ENCODE measurements at regions not wholly inside any gene's neighbourhood (a gene's known extent, or its start where the extent isn't known, plus 50 kb on each side); places are given as distances from the start of the nearest gene placed in this dataset.
"Not testable (repeated sequence)": the region's sequence is repeated elsewhere in the genome, so short reads cannot be mapped to it uniquely, and the experiment has no call there.

GRCh38 chr9:28524309-28524708 lies 951.0 kb upstream of the C9orf72 start:
- DNase-seq: not testable (repeated sequence)

DNA sequence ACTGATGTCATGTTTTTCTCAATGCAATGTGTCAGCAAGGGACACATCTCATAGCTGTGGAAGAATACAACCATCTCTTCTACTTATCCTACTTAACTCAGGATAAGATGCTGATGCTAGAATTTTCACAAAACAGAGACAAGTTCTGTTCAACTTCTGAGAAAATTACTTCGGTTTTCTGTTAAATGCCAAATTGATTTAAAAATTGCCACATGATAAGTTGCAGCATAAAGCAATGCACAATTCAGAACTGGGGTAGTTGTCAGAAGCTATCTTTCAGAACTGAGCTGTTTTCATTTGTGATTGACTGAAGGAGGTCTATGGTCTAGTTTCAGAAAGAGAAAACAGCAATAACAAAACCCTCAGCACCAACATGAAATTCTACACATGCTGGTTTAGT lies 954.8 kb upstream of the C9orf72 start:
- DNase-seq: peak; percentile 47

GRCh38 chr9:28538132-28538531 lies 964.9 kb upstream of the C9orf72 start:
- no peak for DNase-seq

GRCh38 chr9:28539434-28540070 lies 966.3 kb upstream of the C9orf72 start:
- DNase-seq: no peak

DNA sequence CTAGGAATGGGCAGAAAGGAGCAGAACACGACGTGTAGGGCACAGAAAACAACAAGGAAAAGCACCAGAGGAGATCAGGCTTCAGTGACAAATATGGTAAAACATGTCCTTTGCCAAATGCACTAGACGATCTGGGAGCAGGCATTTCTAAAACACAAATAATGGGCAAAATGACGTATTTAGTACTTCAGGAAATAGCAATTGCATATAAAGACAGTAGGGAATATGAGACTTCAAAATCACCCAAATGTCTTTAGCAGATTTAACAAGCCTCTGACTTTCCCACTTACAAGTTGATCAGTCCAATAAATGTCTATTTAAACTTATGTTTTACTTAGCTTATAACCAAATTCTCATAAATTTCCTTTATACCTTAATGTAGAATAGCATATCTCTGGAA lies 969.6 kb upstream of the C9orf72 start:
- DNase-seq: peak; percentile 24

GRCh38 chr9:28547527-28547926 lies 974.2 kb upstream of the C9orf72 start:
- no peak for DNase-seq

DNA sequence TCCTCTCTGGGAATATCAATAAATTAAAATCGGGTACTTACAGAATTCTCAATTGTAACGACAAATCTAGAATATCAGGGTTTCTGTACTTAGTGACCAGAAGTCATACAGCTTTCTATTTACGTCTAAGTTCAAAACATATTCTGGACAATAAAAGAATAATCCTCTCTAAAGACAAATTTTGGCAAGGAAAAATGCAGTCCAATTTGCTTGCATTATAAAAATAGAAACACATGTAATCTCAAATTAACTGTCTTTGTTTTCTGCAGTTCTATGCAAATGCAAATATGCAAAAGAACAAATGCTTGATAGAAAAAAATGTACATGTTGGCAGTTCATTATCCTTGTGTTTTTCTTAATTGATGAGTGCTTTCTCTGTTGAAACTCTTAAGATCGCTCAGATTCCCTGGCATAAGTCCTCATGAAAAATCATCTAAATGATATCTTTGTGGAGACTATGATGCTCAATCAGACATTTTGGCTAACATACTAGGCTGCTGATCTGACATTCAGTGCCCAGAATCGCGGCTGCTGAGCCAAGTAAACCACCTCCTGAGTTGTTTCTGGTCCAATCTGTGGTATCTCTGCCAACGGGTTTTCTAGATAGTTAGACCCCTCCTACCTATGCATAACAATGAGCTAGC lies 990.1 kb upstream of the C9orf72 start:
- DNase-seq: no peak

- DNase-seq: no peak
Measured at GRCh38 chr9:28583832-28584231, 1010.6 kb upstream of the C9orf72 start.

DNA sequence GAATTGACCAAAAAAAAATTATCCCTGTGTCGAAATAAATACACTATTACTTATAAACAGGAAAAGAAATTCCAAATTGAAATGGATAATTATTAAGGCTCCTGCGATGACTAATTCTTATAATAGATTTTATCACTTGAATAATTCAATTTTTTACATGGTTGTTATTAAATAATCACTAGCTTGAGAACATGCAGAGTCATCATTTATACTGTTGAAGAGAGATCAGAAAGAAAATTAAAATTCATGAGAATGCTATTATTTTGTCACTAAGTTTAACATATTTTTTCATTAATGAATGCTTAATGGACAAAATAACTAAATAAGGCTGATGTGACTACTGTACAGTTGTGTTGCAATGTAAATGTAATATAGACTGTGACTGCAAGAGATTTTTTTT lies 1011.3 kb upstream of the C9orf72 start:
- DNase-seq: no peak

DNA sequence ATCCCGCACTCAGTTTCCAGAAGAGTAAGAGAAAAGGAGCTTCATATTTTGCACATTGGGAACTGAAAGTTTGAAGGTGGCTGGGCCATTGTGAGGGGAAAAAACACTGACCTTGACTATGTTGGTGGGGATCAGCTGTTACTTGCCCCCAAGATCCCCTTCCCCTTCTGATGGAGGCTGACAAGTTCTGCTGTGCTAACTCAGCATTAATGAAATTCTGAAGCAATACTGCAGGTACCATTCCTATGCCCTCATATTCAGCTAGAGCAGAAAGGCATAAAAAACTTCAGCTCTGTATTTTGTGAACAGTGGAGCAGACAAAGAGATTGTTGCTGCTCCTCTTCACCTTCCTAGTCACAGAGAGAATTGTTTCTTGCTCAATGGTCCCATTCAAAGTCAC lies 1013.8 kb upstream of the C9orf72 start:
- no peak for DNase-seq

DNA sequence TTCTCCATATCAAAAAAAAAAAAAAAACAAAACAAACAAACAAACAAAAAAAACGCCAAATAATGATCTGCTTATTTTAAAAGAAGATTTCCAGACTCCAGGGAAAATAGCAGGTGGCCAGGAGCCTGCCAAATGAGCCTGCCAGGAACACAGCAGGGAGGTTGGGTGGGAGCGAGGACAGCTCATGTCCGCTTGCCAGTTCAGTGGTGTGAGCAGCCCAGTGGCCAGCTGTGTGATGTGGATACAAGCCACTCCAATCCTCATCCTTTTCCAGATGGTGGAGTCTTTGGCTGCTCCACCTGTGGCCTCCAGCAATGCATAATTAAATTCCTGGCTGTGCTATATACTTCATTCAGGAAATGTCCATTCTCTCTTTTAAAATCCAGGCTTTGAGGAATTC lies 1025.1 kb upstream of the C9orf72 start:
- DNase-seq: no peak

GRCh38 chr9:28600226-28600625 lies 1026.9 kb upstream of the C9orf72 start:
- no peak for DNase-seq

DNA sequence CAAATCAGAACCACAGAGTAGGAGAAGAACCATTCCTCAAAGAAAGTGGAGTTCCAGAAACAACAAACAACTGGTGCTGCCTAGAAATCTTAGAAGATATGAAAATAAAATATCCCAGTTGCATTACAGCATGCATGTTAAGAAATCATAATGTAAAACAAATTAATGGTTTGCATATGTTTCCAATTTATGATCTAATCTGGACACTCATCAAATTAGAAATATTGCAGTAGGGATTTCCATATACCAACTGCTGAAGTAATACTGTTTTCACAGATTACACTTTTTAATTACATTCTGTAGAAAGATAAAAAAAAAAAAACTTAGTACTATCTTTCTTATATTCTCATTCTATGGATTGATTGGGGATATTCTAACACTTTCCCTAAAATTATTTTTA lies 1034.6 kb upstream of the C9orf72 start:
- no peak for DNase-seq

DNA sequence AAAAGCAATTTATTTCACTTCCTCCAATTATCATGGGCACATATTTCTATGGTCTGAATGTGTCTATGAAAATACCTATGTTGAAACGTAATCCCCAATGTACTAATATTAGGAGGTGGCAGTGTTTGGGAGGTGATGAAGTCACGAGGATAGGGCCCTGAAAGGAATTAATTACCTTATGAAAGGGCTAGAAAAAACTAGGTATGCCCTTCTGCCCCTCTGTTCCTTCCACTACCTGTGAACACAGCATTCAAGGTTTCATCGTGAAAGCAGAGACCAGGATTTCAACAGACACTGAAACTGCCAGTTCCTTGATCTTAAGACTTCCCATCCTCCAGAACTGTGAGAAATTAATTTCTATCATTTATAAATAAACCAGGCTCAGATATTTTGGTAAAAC lies 1037.1 kb upstream of the C9orf72 start:
- no peak for DNase-seq

DNA sequence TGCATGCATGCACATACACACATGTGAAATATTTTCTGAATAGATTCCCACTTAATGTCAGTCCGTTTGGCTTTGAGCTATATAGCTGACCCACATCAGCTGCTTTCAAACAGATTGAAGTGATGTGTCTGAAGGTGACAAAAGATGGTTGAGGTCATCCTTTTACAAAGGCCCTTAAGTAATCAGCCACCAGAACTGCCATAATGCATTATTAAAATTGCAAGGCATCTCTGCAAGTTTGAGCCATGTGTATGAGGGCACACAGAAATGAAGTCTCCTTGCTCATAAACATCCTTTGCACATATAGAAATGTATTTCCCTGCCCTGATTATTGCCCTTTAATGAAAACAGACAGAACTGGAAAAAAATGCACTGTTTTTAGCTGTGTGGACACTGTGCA lies 1043.0 kb upstream of the C9orf72 start:
- peak; percentile 71 for DNase-seq

DNA sequence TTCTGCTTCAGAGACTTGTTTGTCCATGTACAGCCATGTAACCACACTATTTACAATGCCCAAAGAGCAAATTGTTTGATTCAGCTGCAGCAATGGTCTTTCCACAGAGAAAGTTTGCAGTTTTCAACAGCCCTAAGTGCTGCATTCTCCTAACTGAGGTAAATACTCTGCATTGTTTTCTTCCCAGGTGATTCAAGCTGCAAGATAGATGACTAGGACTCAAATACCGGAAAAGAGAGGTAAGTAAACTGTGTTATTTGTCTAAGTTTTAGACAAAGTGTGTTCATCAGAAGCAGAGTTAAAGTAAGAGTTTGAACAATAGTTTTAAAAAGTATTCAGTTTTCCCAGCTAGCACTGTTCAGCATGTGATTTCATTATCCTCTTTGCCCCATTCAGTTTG lies 1046.7 kb upstream of the C9orf72 start:
- DNase-seq: no peak

DNA sequence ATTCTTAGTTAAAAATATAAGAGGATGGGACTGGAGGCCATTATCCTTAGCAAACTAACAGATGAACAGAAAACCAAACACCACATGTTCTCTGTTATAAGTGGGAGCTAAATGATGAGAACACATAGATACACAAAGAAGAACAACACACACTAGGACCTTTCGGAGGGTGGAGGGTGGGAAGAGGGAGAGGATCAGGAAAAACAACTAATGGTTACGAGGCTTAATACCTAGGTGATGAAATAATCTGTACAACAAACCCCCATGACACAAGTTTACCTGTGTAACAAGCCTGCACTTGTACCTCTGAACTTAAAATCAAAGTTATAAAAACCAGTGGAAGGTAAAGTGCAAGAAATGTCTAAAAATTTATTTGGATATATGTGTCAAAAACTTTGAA lies 1047.4 kb upstream of the C9orf72 start:
- no peak for DNase-seq

DNA sequence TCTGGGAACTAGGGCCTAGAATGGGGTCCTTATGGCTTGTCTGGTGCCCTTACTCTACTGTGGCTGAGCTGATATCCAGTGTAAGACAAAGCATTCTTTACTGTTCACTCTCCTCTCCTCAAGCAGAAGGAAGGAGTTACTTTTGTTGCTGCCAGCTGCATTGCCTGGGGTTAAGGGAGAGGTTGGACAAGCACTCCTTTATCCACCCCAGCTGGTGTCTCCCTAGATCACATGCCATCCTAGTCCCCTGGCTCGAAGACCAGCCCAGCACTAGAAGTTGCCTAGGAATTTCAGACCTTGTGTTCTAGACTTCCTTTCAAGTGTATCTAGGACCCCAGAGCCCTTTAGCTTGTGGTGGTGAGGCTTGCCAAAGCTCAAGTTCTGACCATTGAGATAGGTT lies 1051.5 kb upstream of the C9orf72 start:
- DNase-seq: no peak

- DNase-seq: peak; percentile 10
Measured at GRCh38 chr9:28628031-28628430, 1054.8 kb upstream of the C9orf72 start.

- DNase-seq: no peak
Measured at GRCh38 chr9:28648723-28649122, 1075.4 kb upstream of the C9orf72 start.

GRCh38 chr9:28650327-28650726 lies 1077.0 kb upstream of the C9orf72 start:
- DNase-seq: no peak

DNA sequence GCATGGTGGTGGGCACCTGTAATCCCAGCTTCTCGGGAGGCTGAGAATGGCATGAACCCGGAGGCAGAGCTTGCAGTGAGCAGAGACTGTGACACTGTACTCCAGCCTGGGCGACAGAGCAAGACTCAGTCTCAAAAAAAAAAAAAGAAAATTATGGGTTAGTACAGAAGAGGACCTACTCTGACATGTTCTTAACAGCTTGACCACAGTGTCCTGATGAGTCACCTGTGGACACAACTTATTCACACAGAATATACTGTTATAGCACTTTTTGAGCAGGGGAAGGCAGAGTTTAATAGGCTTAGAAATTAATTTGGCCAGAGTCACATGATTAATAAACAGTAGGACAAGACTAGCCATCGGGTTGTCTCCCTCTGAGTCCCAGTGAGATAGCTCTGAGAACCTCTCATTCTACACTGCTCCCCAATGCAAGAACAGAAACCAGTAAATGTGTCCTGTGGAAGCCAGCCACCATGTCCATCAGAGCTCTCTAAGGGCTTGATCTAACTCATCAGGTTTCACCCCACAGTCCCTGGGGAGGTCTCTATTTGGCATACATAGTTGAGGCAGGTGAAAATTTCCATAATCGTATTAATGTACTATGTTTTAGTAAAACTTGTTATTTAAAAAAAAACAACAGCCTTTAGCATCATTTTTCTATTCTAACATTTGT lies 1077.9 kb upstream of the C9orf72 start:
- no peak for DNase-seq

GRCh38 chr9:28653216-28653615 lies 1079.9 kb upstream of the C9orf72 start:
- DNase-seq: no peak

DNA sequence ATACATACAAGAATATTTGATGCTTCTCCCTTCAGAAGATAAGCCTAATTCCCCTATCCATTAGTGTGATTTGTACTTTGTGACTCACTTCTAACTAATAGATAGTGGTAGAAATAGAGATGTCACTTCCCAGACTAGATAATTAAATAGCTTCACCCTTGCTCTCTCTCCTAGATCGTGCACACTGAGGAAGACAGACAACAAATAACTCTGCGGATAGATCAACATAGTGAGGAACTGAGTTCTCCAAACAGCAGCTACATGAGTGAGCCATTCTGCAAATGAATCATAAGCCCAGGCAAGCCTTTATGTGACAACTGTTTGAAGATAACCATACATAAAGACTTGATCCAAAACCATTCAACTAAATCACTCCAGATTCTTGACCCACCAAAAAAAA lies 1083.4 kb upstream of the C9orf72 start:
- no peak for DNase-seq

DNA sequence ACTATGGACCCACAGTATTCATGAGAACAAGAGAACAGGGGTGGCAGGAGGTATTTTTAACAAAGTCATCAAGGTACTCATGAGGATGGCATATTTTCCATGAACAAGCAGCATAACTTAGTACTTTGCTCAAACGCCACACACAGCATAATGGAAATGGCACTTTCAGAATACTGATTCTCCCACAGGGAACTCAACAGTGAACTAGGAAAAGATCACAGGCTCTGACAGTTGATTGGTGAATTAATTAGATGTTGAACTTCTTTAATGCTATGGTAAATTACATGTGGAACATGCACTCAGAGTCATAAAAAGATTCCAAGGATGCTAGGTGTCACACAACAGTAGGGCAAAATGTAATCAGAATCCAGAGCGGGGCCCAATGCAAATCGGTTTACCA lies 1088.6 kb upstream of the C9orf72 start:
- no peak for DNase-seq

All from retina (tissue), 1 donor.